GM23338 (cell line): ENCODE measurements at regions not wholly inside any gene's neighbourhood (a gene's known extent, or its start where the extent isn't known, plus 50 kb on each side); places are given as distances from the start of the nearest gene placed in this dataset.

Source experiments
- ATAC-seq: fragments of 200-7000 bp; cut with Tn5 transposase; 3 replicates; pipeline ENCODE4 v1.9.1; 2020
- DNase-seq: peaks from one replicate; pipeline ENCODE4 v3.0.0-alpha.2; 2015; ENCODE audit warnings: low spot score
- H2AFZ ChIP-seq: fragments of 200-600 bp; sonication (generic); 2 replicates; pipeline ENCODE4 v1.8.0; 2016; ENCODE audit warnings: antibody characterized with exemption, mild to moderate bottlenecking, moderate library complexity
- H3F3A ChIP-seq: fragments of 200-600 bp; sonication (generic); replicated peaks from 2 replicates; pipeline ENCODE4 v1.8.0; 2017; ENCODE audit warnings: antibody characterized with exemption, mixed run types, low read depth
- H3K27ac ChIP-seq: fragments of 200-600 bp; sonication (generic); 2 replicates; pipeline ENCODE4 v1.6.1; 2016; ENCODE audit warnings: low read depth
- H3K27me3 ChIP-seq: fragments of 200-600 bp; sonication (generic); 2 replicates; pipeline ENCODE4 v1.8.0; 2016; ENCODE audit warnings: mild to moderate bottlenecking, mixed run types, moderate library complexity; ENCODE audit not compliant: insufficient read depth
- H3K36me3 ChIP-seq: fragments of 200-600 bp; sonication (generic); 2 replicates; pipeline ENCODE4 v1.8.0; 2016; ENCODE audit warnings: mild to moderate bottlenecking; ENCODE audit not compliant: insufficient read depth
- H3K4me1 ChIP-seq: fragments of 200-600 bp; sonication (generic); 2 replicates; pipeline ENCODE4 v1.8.0; 2016; ENCODE audit warnings: mild to moderate bottlenecking, moderate library complexity; ENCODE audit not compliant: insufficient read depth
- H3K4me2 ChIP-seq: fragments of 200-600 bp; sonication (generic); 2 replicates; pipeline ENCODE4 v1.7.1; 2017; ENCODE audit warnings: mixed run types
- H3K4me3 ChIP-seq: fragments of 200-600 bp; sonication (generic); 2 replicates; pipeline ENCODE4 v1.6.1; 2016; ENCODE audit warnings: mixed run types
- H3K79me2 ChIP-seq: fragments of 200-600 bp; sonication (generic); replicated peaks from 2 replicates; pipeline ENCODE4 v1.8.0; 2017; ENCODE audit warnings: mild to moderate bottlenecking; ENCODE audit not compliant: insufficient read depth
- H3K9me2 ChIP-seq: fragments of 200-600 bp; sonication (generic); 2 replicates; pipeline ENCODE4 v1.8.0; 2017; ENCODE audit not compliant: insufficient read depth
- H4K20me1 ChIP-seq: fragments of 200-600 bp; sonication (generic); replicated peaks from 2 replicates; pipeline ENCODE4 v1.8.0; 2017; ENCODE audit warnings: mild to moderate bottlenecking; ENCODE audit not compliant: insufficient read depth
- H3K27ac Mint-ChIP-seq: 2 replicates; pipeline ENCODE4 v1.8.0; 2020; ENCODE audit warnings: inconsistent platforms, mild to moderate bottlenecking, moderate library complexity, mixed read lengths
- H3K27me3 Mint-ChIP-seq: 3 replicates; pipeline ENCODE4 v1.8.0; 2022; ENCODE audit warnings: low read depth, mild to moderate bottlenecking, moderate library complexity, mixed read lengths, inconsistent platforms; ENCODE audit not compliant: insufficient read depth, poor library complexity
- H3K36me3 Mint-ChIP-seq: 3 replicates; pipeline ENCODE4 v1.8.0; 2021; ENCODE audit warnings: low read depth, mild to moderate bottlenecking, inconsistent platforms, moderate library complexity, mixed read lengths
- H3K4me1 Mint-ChIP-seq: 3 replicates; pipeline ENCODE4 v1.8.0; 2020; ENCODE audit warnings: mild to moderate bottlenecking, inconsistent platforms, mixed read lengths
- H3K4me3 Mint-ChIP-seq: 3 replicates; pipeline ENCODE4 v1.8.0; 2021; ENCODE audit warnings: moderate library complexity, mild to moderate bottlenecking, inconsistent platforms, mixed read lengths
- H3K9me3 Mint-ChIP-seq: 3 replicates; pipeline ENCODE4 v1.8.0; 2020; ENCODE audit warnings: moderate library complexity, mild to moderate bottlenecking, inconsistent platforms, mixed read lengths
- CREB1 ChIP-seq: fragments of 250-450 bp; sonication (Bioruptor Pico); IDR thresholded peaks from 2 replicates; pipeline ENCODE4 v1.5.0; 2020; ENCODE audit warnings: low read depth, mild to moderate bottlenecking, moderate library complexity
- EZH2 ChIP-seq: fragments of 200-600 bp; sonication (generic); IDR thresholded peaks from one replicate; pipeline ENCODE4 v1.8.0; 2017; ENCODE audit warnings: antibody characterized with exemption, mild to moderate bottlenecking, low read depth; ENCODE audit not compliant: unreplicated experiment
- JUNB ChIP-seq: IDR thresholded peaks from one replicate; pipeline ENCODE4 v1.6.1; 2016; ENCODE audit warnings: antibody characterized with exemption; ENCODE audit not compliant: unreplicated experiment
- NANOG ChIP-seq: IDR thresholded peaks from 2 replicates; pipeline ENCODE4 v1.6.1; 2016; ENCODE audit warnings: antibody characterized with exemption, borderline replicate concordance
- STAT1 ChIP-seq: IDR thresholded peaks from one replicate; pipeline ENCODE4 v1.6.1; 2016; ENCODE audit warnings: antibody characterized with exemption; ENCODE audit not compliant: unreplicated experiment
- TF ChIP-seq, protein P1 (sequence below): IDR thresholded peaks from one replicate; pipeline ENCODE4 v1.6.1; 2018; ENCODE audit warnings: antibody characterized with exemption; ENCODE audit not compliant: unreplicated experiment
- TF ChIP-seq, protein P2 (sequence below): fragments of 250-450 bp; sonication (Bioruptor Pico); IDR thresholded peaks from 2 replicates; pipeline ENCODE4 v1.5.0; 2020; ENCODE audit warnings: mild to moderate bottlenecking, moderate library complexity
- TF ChIP-seq, protein P3 (sequence below), 2 experiments: fragments of 200-600 bp in 1 of 2; sonication (generic) in 1 of 2; conservative IDR thresholded peaks; 2 replicates each; pipeline versions ENCODE4 v1.5.1 to v1.6.1; 2016 to 2017; ENCODE audit warnings: antibody characterized with exemption in 2 of 2, low read depth in 2 of 2, mild to moderate bottlenecking in 2 of 2, moderate library complexity in 1 of 2

DNA sequence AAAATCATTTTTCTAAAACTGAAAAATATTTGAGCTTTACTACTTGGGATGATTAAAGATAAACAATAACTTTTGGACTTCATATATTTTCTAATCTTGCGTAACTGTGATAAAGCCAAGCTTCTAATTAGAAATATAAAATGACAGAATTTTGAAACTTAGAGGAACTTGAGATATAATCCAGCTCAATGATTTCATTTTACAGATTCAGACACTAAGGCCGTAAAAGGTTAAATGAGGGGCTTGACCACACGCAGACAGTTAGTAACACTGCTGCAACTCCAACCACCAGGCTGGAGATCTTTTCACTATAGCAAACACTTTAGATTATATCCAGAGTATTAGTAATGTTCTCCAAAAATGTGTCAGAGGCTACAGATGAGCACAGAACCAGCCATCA is 445.5 kb downstream of the ZEB2 start:
- Histone ChIP-seq H3K27me3 (no peaks in the 10 kb centered on the region), H3K4me1 (no peaks in the 10 kb centered on the region), H4K20me1 (no peaks in the 10 kb centered on the region), H3K4me2 (no peak overlapping the region), H3K27ac (no peak overlapping the region), H3K4me3 (no peak overlapping the region), H3K36me3 (no peaks in the 10 kb centered on the region), H3F3A (no peaks in the 10 kb centered on the region), H2AFZ (no peak overlapping the region), H3K9me2 (no peaks in the 10 kb centered on the region), H3K79me2 (no peaks in the 10 kb centered on the region)
- DNase-seq (no peak), ATAC-seq (no peak)
- no peak overlapping the region for H3K4me3 Mint-ChIP-seq
- H3K27ac Mint-ChIP-seq = no peak overlapping the region
- TF ChIP-seq CREB1 (CRISPR knock-in tag) (no peak), NANOG (no peak), EZH2 (no peak), STAT1 (no peak), JUNB (no peak)
- TF ChIP-seq, protein P1, sequence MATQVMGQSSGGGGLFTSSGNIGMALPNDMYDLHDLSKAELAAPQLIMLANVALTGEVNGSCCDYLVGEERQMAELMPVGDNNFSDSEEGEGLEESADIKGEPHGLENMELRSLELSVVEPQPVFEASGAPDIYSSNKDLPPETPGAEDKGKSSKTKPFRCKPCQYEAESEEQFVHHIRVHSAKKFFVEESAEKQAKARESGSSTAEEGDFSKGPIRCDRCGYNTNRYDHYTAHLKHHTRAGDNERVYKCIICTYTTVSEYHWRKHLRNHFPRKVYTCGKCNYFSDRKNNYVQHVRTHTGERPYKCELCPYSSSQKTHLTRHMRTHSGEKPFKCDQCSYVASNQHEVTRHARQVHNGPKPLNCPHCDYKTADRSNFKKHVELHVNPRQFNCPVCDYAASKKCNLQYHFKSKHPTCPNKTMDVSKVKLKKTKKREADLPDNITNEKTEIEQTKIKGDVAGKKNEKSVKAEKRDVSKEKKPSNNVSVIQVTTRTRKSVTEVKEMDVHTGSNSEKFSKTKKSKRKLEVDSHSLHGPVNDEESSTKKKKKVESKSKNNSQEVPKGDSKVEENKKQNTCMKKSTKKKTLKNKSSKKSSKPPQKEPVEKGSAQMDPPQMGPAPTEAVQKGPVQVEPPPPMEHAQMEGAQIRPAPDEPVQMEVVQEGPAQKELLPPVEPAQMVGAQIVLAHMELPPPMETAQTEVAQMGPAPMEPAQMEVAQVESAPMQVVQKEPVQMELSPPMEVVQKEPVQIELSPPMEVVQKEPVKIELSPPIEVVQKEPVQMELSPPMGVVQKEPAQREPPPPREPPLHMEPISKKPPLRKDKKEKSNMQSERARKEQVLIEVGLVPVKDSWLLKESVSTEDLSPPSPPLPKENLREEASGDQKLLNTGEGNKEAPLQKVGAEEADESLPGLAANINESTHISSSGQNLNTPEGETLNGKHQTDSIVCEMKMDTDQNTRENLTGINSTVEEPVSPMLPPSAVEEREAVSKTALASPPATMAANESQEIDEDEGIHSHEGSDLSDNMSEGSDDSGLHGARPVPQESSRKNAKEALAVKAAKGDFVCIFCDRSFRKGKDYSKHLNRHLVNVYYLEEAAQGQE = no peak
- TF ChIP-seq, protein P2, sequence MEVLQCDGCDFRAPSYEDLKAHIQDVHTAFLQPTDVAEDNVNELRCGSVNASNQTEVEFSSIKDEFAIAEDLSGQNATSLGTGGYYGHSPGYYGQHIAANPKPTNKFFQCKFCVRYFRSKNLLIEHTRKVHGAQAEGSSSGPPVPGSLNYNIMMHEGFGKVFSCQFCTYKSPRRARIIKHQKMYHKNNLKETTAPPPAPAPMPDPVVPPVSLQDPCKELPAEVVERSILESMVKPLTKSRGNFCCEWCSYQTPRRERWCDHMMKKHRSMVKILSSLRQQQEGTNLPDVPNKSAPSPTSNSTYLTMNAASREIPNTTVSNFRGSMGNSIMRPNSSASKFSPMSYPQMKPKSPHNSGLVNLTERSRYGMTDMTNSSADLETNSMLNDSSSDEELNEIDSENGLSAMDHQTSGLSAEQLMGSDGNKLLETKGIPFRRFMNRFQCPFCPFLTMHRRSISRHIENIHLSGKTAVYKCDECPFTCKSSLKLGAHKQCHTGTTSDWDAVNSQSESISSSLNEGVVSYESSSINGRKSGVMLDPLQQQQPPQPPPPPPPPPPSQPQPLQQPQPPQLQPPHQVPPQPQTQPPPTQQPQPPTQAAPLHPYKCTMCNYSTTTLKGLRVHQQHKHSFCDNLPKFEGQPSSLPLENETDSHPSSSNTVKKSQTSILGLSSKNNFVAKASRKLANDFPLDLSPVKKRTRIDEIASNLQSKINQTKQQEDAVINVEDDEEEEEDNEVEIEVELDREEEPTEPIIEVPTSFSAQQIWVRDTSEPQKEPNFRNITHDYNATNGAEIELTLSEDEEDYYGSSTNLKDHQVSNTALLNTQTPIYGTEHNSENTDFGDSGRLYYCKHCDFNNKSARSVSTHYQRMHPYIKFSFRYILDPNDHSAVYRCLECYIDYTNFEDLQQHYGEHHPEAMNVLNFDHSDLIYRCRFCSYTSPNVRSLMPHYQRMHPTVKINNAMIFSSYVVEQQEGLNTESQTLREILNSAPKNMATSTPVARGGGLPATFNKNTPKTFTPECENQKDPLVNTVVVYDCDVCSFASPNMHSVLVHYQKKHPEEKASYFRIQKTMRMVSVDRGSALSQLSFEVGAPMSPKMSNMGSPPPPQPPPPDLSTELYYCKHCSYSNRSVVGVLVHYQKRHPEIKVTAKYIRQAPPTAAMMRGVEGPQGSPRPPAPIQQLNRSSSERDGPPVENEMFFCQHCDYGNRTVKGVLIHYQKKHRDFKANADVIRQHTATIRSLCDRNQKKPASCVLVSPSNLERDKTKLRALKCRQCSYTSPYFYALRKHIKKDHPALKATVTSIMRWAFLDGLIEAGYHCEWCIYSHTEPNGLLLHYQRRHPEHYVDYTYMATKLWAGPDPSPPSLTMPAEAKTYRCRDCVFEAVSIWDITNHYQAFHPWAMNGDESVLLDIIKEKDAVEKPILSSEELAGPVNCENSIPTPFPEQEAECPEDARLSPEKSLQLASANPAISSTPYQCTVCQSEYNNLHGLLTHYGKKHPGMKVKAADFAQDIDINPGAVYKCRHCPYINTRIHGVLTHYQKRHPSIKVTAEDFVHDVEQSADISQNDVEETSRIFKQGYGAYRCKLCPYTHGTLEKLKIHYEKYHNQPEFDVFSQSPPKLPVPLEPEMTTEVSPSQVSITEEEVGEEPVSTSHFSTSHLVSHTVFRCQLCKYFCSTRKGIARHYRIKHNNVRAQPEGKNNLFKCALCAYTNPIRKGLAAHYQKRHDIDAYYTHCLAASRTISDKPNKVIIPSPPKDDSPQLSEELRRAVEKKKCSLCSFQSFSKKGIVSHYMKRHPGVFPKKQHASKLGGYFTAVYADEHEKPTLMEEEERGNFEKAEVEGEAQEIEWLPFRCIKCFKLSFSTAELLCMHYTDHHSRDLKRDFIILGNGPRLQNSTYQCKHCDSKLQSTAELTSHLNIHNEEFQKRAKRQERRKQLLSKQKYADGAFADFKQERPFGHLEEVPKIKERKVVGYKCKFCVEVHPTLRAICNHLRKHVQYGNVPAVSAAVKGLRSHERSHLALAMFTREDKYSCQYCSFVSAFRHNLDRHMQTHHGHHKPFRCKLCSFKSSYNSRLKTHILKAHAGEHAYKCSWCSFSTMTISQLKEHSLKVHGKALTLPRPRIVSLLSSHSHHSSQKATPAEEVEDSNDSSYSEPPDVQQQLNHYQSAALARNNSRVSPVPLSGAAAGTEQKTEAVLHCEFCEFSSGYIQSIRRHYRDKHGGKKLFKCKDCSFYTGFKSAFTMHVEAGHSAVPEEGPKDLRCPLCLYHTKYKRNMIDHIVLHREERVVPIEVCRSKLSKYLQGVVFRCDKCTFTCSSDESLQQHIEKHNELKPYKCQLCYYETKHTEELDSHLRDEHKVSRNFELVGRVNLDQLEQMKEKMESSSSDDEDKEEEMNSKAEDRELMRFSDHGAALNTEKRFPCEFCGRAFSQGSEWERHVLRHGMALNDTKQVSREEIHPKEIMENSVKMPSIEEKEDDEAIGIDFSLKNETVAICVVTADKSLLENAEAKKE (CRISPR knock-in tag) = no peak
- TF ChIP-seq, protein P3, sequence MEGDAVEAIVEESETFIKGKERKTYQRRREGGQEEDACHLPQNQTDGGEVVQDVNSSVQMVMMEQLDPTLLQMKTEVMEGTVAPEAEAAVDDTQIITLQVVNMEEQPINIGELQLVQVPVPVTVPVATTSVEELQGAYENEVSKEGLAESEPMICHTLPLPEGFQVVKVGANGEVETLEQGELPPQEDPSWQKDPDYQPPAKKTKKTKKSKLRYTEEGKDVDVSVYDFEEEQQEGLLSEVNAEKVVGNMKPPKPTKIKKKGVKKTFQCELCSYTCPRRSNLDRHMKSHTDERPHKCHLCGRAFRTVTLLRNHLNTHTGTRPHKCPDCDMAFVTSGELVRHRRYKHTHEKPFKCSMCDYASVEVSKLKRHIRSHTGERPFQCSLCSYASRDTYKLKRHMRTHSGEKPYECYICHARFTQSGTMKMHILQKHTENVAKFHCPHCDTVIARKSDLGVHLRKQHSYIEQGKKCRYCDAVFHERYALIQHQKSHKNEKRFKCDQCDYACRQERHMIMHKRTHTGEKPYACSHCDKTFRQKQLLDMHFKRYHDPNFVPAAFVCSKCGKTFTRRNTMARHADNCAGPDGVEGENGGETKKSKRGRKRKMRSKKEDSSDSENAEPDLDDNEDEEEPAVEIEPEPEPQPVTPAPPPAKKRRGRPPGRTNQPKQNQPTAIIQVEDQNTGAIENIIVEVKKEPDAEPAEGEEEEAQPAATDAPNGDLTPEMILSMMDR (conservative IDR thresholded peaks at IDR 0.05; ENCODE audit: low read depth in 2 of 2) = no peak
- no peaks in the 10 kb centered on the region for H3K4me1 Mint-ChIP-seq
- no peaks in the 10 kb centered on the region for H3K9me3 Mint-ChIP-seq
- no peaks in the 10 kb centered on the region for H3K27me3 Mint-ChIP-seq
- no peaks in the 10 kb centered on the region for H3K36me3 Mint-ChIP-seq
